ENCODE measurements at regions not wholly inside any gene's neighbourhood (a gene's known extent, or its start where the extent isn't known, plus 50 kb on each side); places are given as distances from the start of the nearest gene placed in this dataset.

DNA sequence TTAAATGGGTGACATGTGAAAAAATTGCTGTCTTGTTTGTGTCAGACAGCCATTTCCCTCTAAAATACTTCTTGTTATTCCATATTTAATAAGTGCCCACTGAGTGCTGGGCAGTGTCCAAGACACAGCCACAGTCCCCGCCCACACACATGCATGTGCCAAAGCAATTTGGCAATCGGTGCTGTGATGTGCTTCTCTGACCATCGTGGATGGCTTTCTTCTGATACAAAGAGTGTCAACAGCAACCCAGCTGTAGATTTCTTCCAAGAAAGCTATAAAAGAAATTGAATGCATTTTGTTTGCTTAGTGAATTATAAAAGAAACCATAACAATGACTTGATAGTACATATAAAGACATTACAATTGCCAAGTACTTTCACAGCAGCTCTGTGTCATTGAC is 140.5 kb upstream of the ATXN1 start:
- H3K79me2 ChIP-seq (replicated peaks; ENCODE audit: insufficient read depth, low read length), result no peaks in the 10 kb centered on the region
- no peak overlapping the region for H2AFZ ChIP-seq (ENCODE audit: low read depth, low read length)
- H3K4me3 ChIP-seq (ENCODE audit: low read length), result no peak overlapping the region
- H3K36me3 ChIP-seq (ENCODE audit: insufficient read depth, low read length), result no peaks in the 10 kb centered on the region
- H3K9me3 ChIP-seq (ENCODE audit: low read length), result no peaks in the 10 kb centered on the region
- H3K27ac ChIP-seq (ENCODE audit: low read length), result no peak overlapping the region
- H3K4me2 ChIP-seq (ENCODE audit: low read length), result no peak overlapping the region
- H4K20me1 ChIP-seq (ENCODE audit: insufficient read depth), result no peaks in the 10 kb centered on the region
- no peaks in the 10 kb centered on the region for H3F3A ChIP-seq (ENCODE audit: insufficient read depth, low read length, poor library complexity, severe bottlenecking)
- H3K9ac ChIP-seq (ENCODE audit: low read length), result no peak overlapping the region
- H3K27me3 ChIP-seq (ENCODE audit: insufficient read depth, low read depth, low read length), result no peaks in the 10 kb centered on the region
- H3K9me2 ChIP-seq (ENCODE audit: insufficient read depth, low read length), result no peaks in the 10 kb centered on the region
- no peak for TF ChIP-seq REST (IDR thresholded peaks at IDR 0.05; ENCODE audit: borderline replicate concordance)

DNA sequence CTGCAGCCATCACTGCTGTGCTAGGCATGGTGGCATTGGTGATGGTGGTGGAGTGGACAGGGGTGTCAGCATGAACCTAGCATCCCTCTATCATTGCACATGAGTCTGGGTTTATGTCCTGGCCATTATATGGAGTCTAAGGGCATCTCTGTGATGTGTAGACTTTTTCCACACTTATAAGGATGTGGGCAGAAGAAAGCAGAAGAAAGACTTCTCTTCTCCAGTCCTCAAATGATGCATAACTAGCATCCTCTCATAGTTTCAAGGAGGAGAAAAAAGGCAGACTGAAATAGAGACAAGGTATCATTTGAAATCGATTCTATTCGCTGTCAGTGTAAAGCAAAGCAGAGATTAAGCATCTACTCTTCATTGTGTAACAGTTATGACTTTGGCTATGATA is 140.0 kb upstream of the ATXN1 start:
- Histone ChIP-seq H3K36me3 (ENCODE audit: insufficient read depth, low read length) (no peaks in the 10 kb centered on the region), H3K9me3 (ENCODE audit: low read length) (no peaks in the 10 kb centered on the region), H3F3A (ENCODE audit: insufficient read depth, low read length, poor library complexity, severe bottlenecking) (no peaks in the 10 kb centered on the region), H3K4me2 (ENCODE audit: low read length) (no peak overlapping the region), H3K9me2 (ENCODE audit: insufficient read depth, low read length) (no peaks in the 10 kb centered on the region), H3K9ac (ENCODE audit: low read length) (no peak overlapping the region), H3K79me2 (replicated peaks; ENCODE audit: insufficient read depth, low read length) (no peaks in the 10 kb centered on the region), H3K4me3 (ENCODE audit: low read length) (no peak overlapping the region), H2AFZ (ENCODE audit: low read depth, low read length) (no peak overlapping the region), H4K20me1 (ENCODE audit: insufficient read depth) (no peaks in the 10 kb centered on the region), H3K27me3 (ENCODE audit: insufficient read depth, low read depth, low read length) (no peaks in the 10 kb centered on the region), H3K27ac (ENCODE audit: low read length) (no peak overlapping the region)
- TF ChIP-seq RAD21 (conservative IDR thresholded peaks at IDR 0.05), result no peak

- Histone ChIP-seq H3K27ac (ENCODE audit: low read length) (no peak overlapping the region), H2AFZ (ENCODE audit: low read depth, low read length) (no peak overlapping the region), H4K20me1 (ENCODE audit: insufficient read depth) (no peaks in the 10 kb centered on the region), H3K4me2 (ENCODE audit: low read length) (no peak overlapping the region), H3K27me3 (ENCODE audit: insufficient read depth, low read depth, low read length) (no peaks in the 10 kb centered on the region), H3K9me3 (ENCODE audit: low read length) (no peaks in the 10 kb centered on the region), H3K4me3 (ENCODE audit: low read length) (no peak overlapping the region), H3K79me2 (replicated peaks; ENCODE audit: insufficient read depth, low read length) (no peaks in the 10 kb centered on the region), H3K9me2 (ENCODE audit: insufficient read depth, low read length) (no peaks in the 10 kb centered on the region), H3F3A (ENCODE audit: insufficient read depth, low read length, poor library complexity, severe bottlenecking) (no peaks in the 10 kb centered on the region), H3K9ac (ENCODE audit: low read length) (no peak overlapping the region), H3K36me3 (ENCODE audit: insufficient read depth, low read length) (no peaks in the 10 kb centered on the region)
- no peak for TF ChIP-seq EZH2 (IDR thresholded peaks at IDR 0.05; ENCODE audit: borderline replicate concordance, insufficient read depth, low read length, poor library complexity, severe bottlenecking)
- TF ChIP-seq EP300 (conservative IDR thresholded peaks at IDR 0.05; ENCODE audit: poor library complexity, severe bottlenecking), result no peak
- TF ChIP-seq POLR2AphosphoS5 (IDR thresholded peaks at IDR 0.05), result no peak
These were observed 137.6 kb upstream of the ATXN1 start for GRCh38 chr6:16898640-16899396.

- no peaks in the 10 kb centered on the region for H3K27me3 ChIP-seq (ENCODE audit: insufficient read depth, low read depth, low read length)
- no peaks in the 10 kb centered on the region for H3F3A ChIP-seq (ENCODE audit: insufficient read depth, low read length, poor library complexity, severe bottlenecking)
- no peak overlapping the region for H2AFZ ChIP-seq (ENCODE audit: low read depth, low read length)
- H4K20me1 ChIP-seq (ENCODE audit: insufficient read depth), result no peaks in the 10 kb centered on the region
- no peak overlapping the region for H3K4me3 ChIP-seq (ENCODE audit: low read length)
- no peaks in the 10 kb centered on the region for H3K9me2 ChIP-seq (ENCODE audit: insufficient read depth, low read length)
- no peak overlapping the region for H3K27ac ChIP-seq (ENCODE audit: low read length)
- TF ChIP-seq REST (IDR thresholded peaks at IDR 0.05; ENCODE audit: borderline replicate concordance) (no peak), EP300 (conservative IDR thresholded peaks at IDR 0.05; ENCODE audit: poor library complexity, severe bottlenecking) (no peak)
- H3K4me2 ChIP-seq (ENCODE audit: low read length), result no peak overlapping the region
- H3K9ac ChIP-seq (ENCODE audit: low read length), result no peak overlapping the region
- H3K9me3 ChIP-seq (ENCODE audit: low read length), result no peaks in the 10 kb centered on the region
- no peaks in the 10 kb centered on the region for H3K79me2 ChIP-seq (replicated peaks; ENCODE audit: insufficient read depth, low read length)
- no peaks in the 10 kb centered on the region for H3K36me3 ChIP-seq (ENCODE audit: insufficient read depth, low read length)
These were observed 136.4 kb upstream of the ATXN1 start for GRCh38 chr6:16897669-16898068.
